HEK293 (cell line): ENCODE measurements at regions not wholly inside any gene's neighbourhood (a gene's known extent, or its start where the extent isn't known, plus 50 kb on each side); places are given as distances from the start of the nearest gene placed in this dataset.

Experiments
- CTCF ChIA-PET: fragments of 350-600 bp; formaldehyde crosslinking; extraction: SDS; loops from one replicate; lab custom pipeline; 2021; ENCODE audit warnings: antibody characterized with exemption; lab: Yijun Ruan, JAX
- POLR2A ChIA-PET: fragments of 300-600 bp; formaldehyde crosslinking; extraction: SDS; loops from one replicate; lab custom pipeline; 2020; ENCODE audit warnings: antibody characterized with exemption, inconsistent platforms; lab: Yijun Ruan, JAX
- H3K27ac ChIP-seq: fragments of 200-500 bp; sonication (Bioruptor generic); 2 replicates; pipeline ENCODE4 v1.5.1; 2014; ENCODE audit warnings: low read depth, low read length, control low read depth, inconsistent platforms; ENCODE audit errors: extremely low read depth
- H3K36me3 ChIP-seq, 2 experiments: fragments of 200-500 bp in 1 of 2; sonication (Bioruptor generic) in 1 of 2; 1 replicate in 1 of 2; 2 replicates in 1 of 2; pipeline ENCODE4 v1.5.1; 2014 to 2017; ENCODE audit warnings: inconsistent platforms in 2 of 2, low read length in 2 of 2; ENCODE audit not compliant: control insufficient read depth in 2 of 2, insufficient read depth in 1 of 2
- H3K4me1 ChIP-seq: fragments of 200-500 bp; sonication (Bioruptor generic); 2 replicates; pipeline ENCODE4 v1.5.1; 2014; ENCODE audit warnings: mild to moderate bottlenecking, low read length, inconsistent platforms; ENCODE audit not compliant: control insufficient read depth, insufficient read depth
- H3K4me3 ChIP-seq: 2 replicates; pipeline ENCODE4 v1.5.1; 2011; ENCODE audit warnings: low read depth, mild to moderate bottlenecking, control low read depth, low read length, moderate library complexity
- H3K9me3 ChIP-seq: fragments of 200-500 bp; sonication (Bioruptor generic); 2 replicates; pipeline ENCODE4 v1.5.1; 2014; ENCODE audit warnings: low read depth, low read length, inconsistent platforms; ENCODE audit not compliant: control insufficient read depth, insufficient read depth
- GLI2 ChIP-seq: fragments of 450-650 bp; formaldehyde crosslinking; IDR thresholded peaks from 2 replicates; pipeline ENCODE4; 2017; ENCODE audit warnings: missing biosample characterization, missing genetic modification characterization, low read depth, borderline replicate concordance
- GLI4 ChIP-seq: fragments of 450-650 bp; formaldehyde crosslinking; IDR thresholded peaks from 2 replicates; pipeline ENCODE4 v1.5.1; 2016; ENCODE audit warnings: missing biosample characterization, missing genetic modification characterization
- HOXD13 ChIP-seq: sonication (generic); formaldehyde crosslinking; IDR thresholded peaks from 2 replicates; pipeline ENCODE4 v1.8.0; 2022; ENCODE audit warnings: missing genetic modification reagents, borderline replicate concordance
- KLF1 ChIP-seq: fragments of 450-650 bp; formaldehyde crosslinking; IDR thresholded peaks from 2 replicates; pipeline ENCODE4 v1.5.1; 2016; ENCODE audit warnings: missing biosample characterization, missing genetic modification characterization
- PRDM2 ChIP-seq: fragments of 450-650 bp; formaldehyde crosslinking; IDR thresholded peaks from 2 replicates; pipeline ENCODE4 v1.5.1; 2016; ENCODE audit warnings: missing biosample characterization, missing genetic modification characterization, borderline replicate concordance
- ZBTB20 ChIP-seq: fragments of 450-650 bp; formaldehyde crosslinking; IDR thresholded peaks from 2 replicates; pipeline ENCODE4 v1.5.1; 2016; ENCODE audit warnings: missing biosample characterization, missing genetic modification characterization
- ZBTB8A ChIP-seq: fragments of 450-650 bp; formaldehyde crosslinking; IDR thresholded peaks from 2 replicates; pipeline ENCODE4 v1.5.1; 2016; ENCODE audit warnings: missing biosample characterization, missing genetic modification characterization
- ZNF121 ChIP-seq: fragments of 450-650 bp; formaldehyde crosslinking; IDR thresholded peaks from 2 replicates; pipeline ENCODE4 v1.5.1; 2016; ENCODE audit warnings: missing biosample characterization, missing genetic modification characterization
- ZNF133 ChIP-seq: fragments of 450-650 bp; formaldehyde crosslinking; IDR thresholded peaks from 2 replicates; pipeline ENCODE4 v1.5.1; 2016; ENCODE audit warnings: missing biosample characterization, missing genetic modification characterization
- ZNF140 ChIP-seq: fragments of 450-650 bp; formaldehyde crosslinking; IDR thresholded peaks from 2 replicates; pipeline ENCODE4 v1.5.1; 2016; ENCODE audit warnings: missing biosample characterization, missing genetic modification characterization
- ZNF292 ChIP-seq: fragments of 450-650 bp; formaldehyde crosslinking; IDR thresholded peaks from 2 replicates; pipeline ENCODE4 v1.5.1; 2016; ENCODE audit warnings: low read depth, missing biosample characterization, missing genetic modification characterization, borderline replicate concordance
- ZNF311 ChIP-seq: fragments of 450-650 bp; formaldehyde crosslinking; IDR thresholded peaks from 2 replicates; pipeline ENCODE4 v1.5.1; 2017; ENCODE audit warnings: missing biosample characterization, missing genetic modification characterization, borderline replicate concordance
- ZNF426 ChIP-seq: fragments of 450-650 bp; formaldehyde crosslinking; IDR thresholded peaks from 2 replicates; pipeline ENCODE4 v1.5.1; 2017; ENCODE audit warnings: missing biosample characterization, missing genetic modification characterization, mild to moderate bottlenecking, inconsistent platforms, moderate library complexity
- ZNF449 ChIP-seq: fragments of 450-650 bp; formaldehyde crosslinking; IDR thresholded peaks from 2 replicates; pipeline ENCODE4 v1.5.1; 2017; ENCODE audit warnings: missing biosample characterization, mild to moderate bottlenecking, missing genetic modification characterization, moderate library complexity
- ZNF544 ChIP-seq: fragments of 450-650 bp; formaldehyde crosslinking; IDR thresholded peaks from 2 replicates; pipeline ENCODE4 v1.5.0; 2017; ENCODE audit warnings: missing biosample characterization, missing genetic modification characterization
- ZNF571 ChIP-seq: fragments of 450-650 bp; formaldehyde crosslinking; IDR thresholded peaks from 2 replicates; pipeline ENCODE4 v1.5.0; 2017; ENCODE audit warnings: missing biosample characterization, missing genetic modification characterization
- ZNF623 ChIP-seq: fragments of 450-650 bp; formaldehyde crosslinking; IDR thresholded peaks from 2 replicates; pipeline ENCODE4 v1.5.1; 2016; ENCODE audit warnings: missing biosample characterization, missing genetic modification characterization
- ZNF707 ChIP-seq: fragments of 450-650 bp; formaldehyde crosslinking; IDR thresholded peaks from 2 replicates; pipeline ENCODE4 v1.5.1; 2016; ENCODE audit warnings: missing biosample characterization, missing genetic modification characterization
- ZNF768 ChIP-seq: fragments of 450-650 bp; formaldehyde crosslinking; IDR thresholded peaks from 2 replicates; pipeline ENCODE4 v1.5.1; 2018; ENCODE audit warnings: missing biosample characterization, mild to moderate bottlenecking, missing genetic modification characterization
- TF ChIP-seq, protein P1 (sequence below): fragments of 450-650 bp; formaldehyde crosslinking; IDR thresholded peaks from 2 replicates; pipeline ENCODE4 v1.5.1; 2016; ENCODE audit warnings: missing biosample characterization, missing genetic modification characterization
- TF ChIP-seq, protein P2 (sequence below): fragments of 450-650 bp; formaldehyde crosslinking; IDR thresholded peaks from 2 replicates; pipeline ENCODE4 v1.5.1; 2016; ENCODE audit warnings: missing biosample characterization, missing genetic modification characterization

GRCh38 chr1:188903241-188903640, 1574.4 kb downstream of the BRINP3 start (continued):
- TF ChIP-seq, protein P1, sequence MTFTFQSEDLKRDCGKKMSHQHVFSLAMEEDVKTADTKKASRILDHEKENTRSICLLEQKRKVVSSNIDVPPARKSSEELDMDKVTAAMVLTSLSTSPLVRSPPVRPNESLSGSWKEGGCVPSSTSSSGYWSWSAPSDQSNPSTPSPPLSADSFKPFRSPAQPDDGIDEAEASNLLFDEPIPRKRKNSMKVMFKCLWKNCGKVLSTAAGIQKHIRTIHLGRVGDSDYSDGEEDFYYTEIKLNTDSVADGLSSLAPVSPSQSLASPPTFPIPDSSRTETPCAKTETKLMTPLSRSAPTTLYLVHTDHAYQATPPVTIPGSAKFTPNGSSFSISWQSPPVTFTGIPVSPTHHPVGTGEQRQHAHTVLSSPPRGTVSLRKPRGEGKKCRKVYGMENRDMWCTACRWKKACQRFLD = no peak
- TF ChIP-seq ZNF426 (no peak), KLF1 (tag by site-specific recombination) (no peak), ZNF449 (no peak)

DNA sequence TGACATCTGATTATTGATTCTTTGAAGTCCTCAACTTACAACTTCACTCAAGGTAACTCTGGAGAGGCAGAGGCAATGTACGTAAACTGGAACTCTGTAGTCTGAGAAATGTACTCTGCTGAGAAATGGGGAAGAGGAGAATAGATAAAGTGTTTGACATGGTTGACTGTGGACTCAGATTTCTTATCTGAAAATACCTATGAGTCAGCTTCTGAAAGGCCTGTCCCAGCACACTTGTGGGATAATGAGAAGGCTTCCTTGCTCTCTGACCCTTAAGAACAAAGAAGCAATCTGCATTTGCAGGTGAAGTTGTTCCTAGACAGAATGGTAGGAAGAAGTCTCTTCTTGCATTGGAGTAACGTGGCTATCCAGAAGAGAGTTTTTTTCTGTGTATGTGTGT, 1573.5 kb downstream of the BRINP3 start:
- CTCF ChIA-PET = no interaction called here
- no peaks in the 10 kb centered on the region for H3K9me3 ChIP-seq
- no peaks in the 10 kb centered on the region for H3K36me3 ChIP-seq
- H3K4me3 ChIP-seq = no peak overlapping the region
- TF ChIP-seq, protein P2, sequence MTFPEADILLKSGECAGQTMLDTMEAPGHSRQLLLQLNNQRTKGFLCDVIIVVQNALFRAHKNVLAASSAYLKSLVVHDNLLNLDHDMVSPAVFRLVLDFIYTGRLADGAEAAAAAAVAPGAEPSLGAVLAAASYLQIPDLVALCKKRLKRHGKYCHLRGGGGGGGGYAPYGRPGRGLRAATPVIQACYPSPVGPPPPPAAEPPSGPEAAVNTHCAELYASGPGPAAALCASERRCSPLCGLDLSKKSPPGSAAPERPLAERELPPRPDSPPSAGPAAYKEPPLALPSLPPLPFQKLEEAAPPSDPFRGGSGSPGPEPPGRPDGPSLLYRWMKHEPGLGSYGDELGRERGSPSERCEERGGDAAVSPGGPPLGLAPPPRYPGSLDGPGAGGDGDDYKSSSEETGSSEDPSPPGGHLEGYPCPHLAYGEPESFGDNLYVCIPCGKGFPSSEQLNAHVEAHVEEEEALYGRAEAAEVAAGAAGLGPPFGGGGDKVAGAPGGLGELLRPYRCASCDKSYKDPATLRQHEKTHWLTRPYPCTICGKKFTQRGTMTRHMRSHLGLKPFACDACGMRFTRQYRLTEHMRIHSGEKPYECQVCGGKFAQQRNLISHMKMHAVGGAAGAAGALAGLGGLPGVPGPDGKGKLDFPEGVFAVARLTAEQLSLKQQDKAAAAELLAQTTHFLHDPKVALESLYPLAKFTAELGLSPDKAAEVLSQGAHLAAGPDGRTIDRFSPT (tag by site-specific recombination) = no peak
- no peak overlapping the region for H3K27ac ChIP-seq
- POLR2A ChIA-PET = no interaction called here
- H3K4me1 ChIP-seq = no peaks in the 10 kb centered on the region

DNA sequence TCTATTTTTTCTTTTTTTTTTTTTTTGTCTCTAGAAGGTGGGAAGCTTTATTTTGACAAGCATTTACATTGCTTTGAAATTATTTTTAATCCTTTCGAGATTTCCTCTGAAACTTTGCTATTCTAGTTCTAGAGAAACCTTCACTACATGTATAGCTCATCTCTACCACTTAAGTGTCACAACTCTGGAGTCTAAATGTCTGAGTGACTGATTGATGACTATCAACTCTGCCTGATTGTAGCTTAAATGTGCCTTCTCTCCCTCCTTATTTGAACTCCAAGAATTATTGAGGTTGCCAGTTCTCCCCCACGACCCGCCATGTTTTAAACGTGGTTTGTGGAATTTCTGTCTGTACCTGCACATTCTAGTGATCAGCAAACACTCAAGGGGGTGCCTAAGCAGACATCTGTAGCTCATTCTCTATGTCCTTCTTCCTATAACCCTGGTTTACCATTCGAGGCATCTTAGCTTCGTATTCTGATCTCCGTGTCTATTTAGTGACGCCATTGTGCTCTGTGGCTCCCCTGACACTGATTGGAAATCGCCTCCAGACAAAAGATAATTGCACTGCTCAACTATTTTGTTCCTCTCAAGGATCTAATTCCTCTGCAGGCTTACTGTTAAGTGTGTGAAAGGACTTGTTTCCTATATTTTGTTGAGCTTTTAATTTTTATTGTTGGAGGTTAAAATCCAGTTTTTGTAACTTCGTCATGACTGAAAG, 1570.6 kb downstream of the BRINP3 start:
- POLR2A ChIA-PET = no interaction called here

More for the DNA sequence above, 1570.6 kb downstream of the BRINP3 start:
- no peaks in the 10 kb centered on the region for H3K4me1 ChIP-seq
- CTCF ChIA-PET = no interaction called here
- H3K9me3 ChIP-seq = no peaks in the 10 kb centered on the region
- no peaks in the 10 kb centered on the region for H3K36me3 ChIP-seq
- H3K4me3 ChIP-seq = no peak overlapping the region
- TF ChIP-seq ZNF121 = no peak
- TF ChIP-seq ZNF768 = no peak
- TF ChIP-seq ZNF544 = no peak
- TF ChIP-seq ZBTB8A (tag by site-specific recombination) = no peak
- no peak for TF ChIP-seq ZNF311
- no peak for TF ChIP-seq ZNF140
- TF ChIP-seq ZNF623 (tag by site-specific recombination) = no peak
- TF ChIP-seq PRDM2 (tag by site-specific recombination) = no peak
- TF ChIP-seq GLI4 (tag by site-specific recombination) = no peak
- TF ChIP-seq GLI2 = no peak
- no peak for TF ChIP-seq ZNF571
- no peak for TF ChIP-seq ZNF133 (tag by site-specific recombination)
- no peak for TF ChIP-seq ZNF707 (tag by site-specific recombination)
- no peak for TF ChIP-seq HOXD13 (CRISPR knock-in tag)
- no peak for TF ChIP-seq ZNF292 (tag by site-specific recombination)
- no peak for TF ChIP-seq ZBTB20 (tag by site-specific recombination)
- H3K27ac ChIP-seq = no peak overlapping the region
